Heart right ventricle (tissue), 16 donors: ENCODE measurements at regions not wholly inside any gene's neighbourhood (a gene's known extent, or its start where the extent isn't known, plus 50 kb on each side); places are given as distances from the start of the nearest gene placed in this dataset.

Source experiments
- ATAC-seq, 8 donors: fragments of 200-7000 bp; cut with Tn5 transposase; one replicate each; pipeline ENCODE4 v1.9.1; 2020; ENCODE audit warnings: mild to moderate bottlenecking in 8 of 8, moderate library complexity in 8 of 8, moderate number of reproducible peaks in 1 of 8
- DNase-seq, 2 donors: peaks; one replicate each; pipeline ENCODE4 v3.0.0-alpha.2; 2020
- H3K27ac ChIP-seq, 10 donors: fragments of 200-600 bp; sonication (generic) in 2 of 10; one replicate each; pipeline versions ENCODE4 v1.5.0 to v1.8.0; 2020 to 2022; ENCODE audit warnings: mild to moderate bottlenecking in 3 of 10
- H3K27me3 ChIP-seq, 7 donors: fragments of 200-600 bp; one replicate each; pipeline ENCODE4 v1.8.0; 2021 to 2022; ENCODE audit warnings: mild to moderate bottlenecking in 2 of 7
- H3K36me3 ChIP-seq, 9 donors: fragments of 200-600 bp; sonication (generic) in 1 of 9; one replicate each; pipeline versions ENCODE4 v1.5.0 to v1.8.0; 2020 to 2022; ENCODE audit warnings: mild to moderate bottlenecking in 2 of 9
- H3K4me1 ChIP-seq, 9 donors: fragments of 200-600 bp; sonication (generic) in 1 of 9; one replicate each; pipeline versions ENCODE4 v1.5.0 to v1.8.0; 2020 to 2022; ENCODE audit warnings: mild to moderate bottlenecking in 4 of 9
- H3K4me3 ChIP-seq, 10 donors: fragments of 200-600 bp; sonication (generic) in 2 of 10; one replicate each; pipeline versions ENCODE4 v1.5.0 to v1.8.0; 2020 to 2022; ENCODE audit warnings: mild to moderate bottlenecking in 7 of 10, moderate library complexity in 2 of 10
- H3K9me3 ChIP-seq, 11 donors: fragments of 200-600 bp in 10 of 11; sonication (generic) in 2 of 11; one replicate each; pipeline versions ENCODE4 v1.5.0 to v1.8.0; 2013 to 2022; ENCODE audit warnings: mild to moderate bottlenecking in 2 of 11, control low read depth in 1 of 11, moderate library complexity in 1 of 11
- CTCF ChIP-seq, 9 donors: fragments of 200-600 bp; sonication (generic) in 2 of 9; IDR thresholded peaks; one replicate each; pipeline versions ENCODE4 v1.5.0 to v1.8.0; 2021 to 2022; ENCODE audit warnings: antibody characterized with exemption in 9 of 9, mild to moderate bottlenecking in 5 of 9, moderate library complexity in 1 of 9
- WGBS, 2 donors: extraction: QIAGEN DNeasy Blood & Tissue Kit; methylation state at CpG; one replicate each; pipeline ENCODE4 v1.1.7; 2013; ENCODE audit warnings: inconsistent platforms in 1 of 2; 5-methylcytosine and 5-hydroxymethylcytosine counted together
- intact Hi-C, 10 donors: fragments of 100-400 bp; cut with DNase I; formaldehyde crosslinking; loops; one replicate each; pipeline versions ENCODE4 v1.11.1 to v1.14.2; 2022
- donor health status: Arrhythmogenic right ventricular cardiomyopathy.
- donor health status: ischemic (EF 13 %, LVEDD 7.1; RV severe dilation, severe dysfunction).
- donor health status: healthy with polysubstance abuse.
- donor health status: DM: no; HTN: yes; CAD: no.
- donor health status: DM: no; HTN: no; CAD: no.
- donor health status: ischemic (EF 25% LVEDD 6.9; RV normal size, moderate dysfunction).
- donor health status: ischemic (EF 25% LVEDD 5.7; RV mildly dilated, moderate dysfunction).
- donor health status: healthy.
- donor health status: DM: yes; HTN: yes; CAD: no.
- donor health status: Ischemic cardiomyopathy.
- donor health status: ischemic (EF 35%, LVEDD 5.7; RV mildly dilated, moderate dysfunction).
- donor health status: nonischemic (EF 11% LVEDD 7.7; RV severe dilation, severe dysfunction).
- donor health status: DM: yes; HTN: yes; CAD: no.
- donor health status: PGD.
- donor health status: ischemic (EF 29% LVEDD 5.4; RV normal size, mild dysfunction).
- donor health status: nonischemic (EF 23%, LVEDD 6.1; RV moderate dilation, normal function).

- Histone ChIP-seq H3K27ac (no peak overlapping the region), H3K36me3 (no peaks in the 10 kb centered on the region), H3K4me3 (no peak overlapping the region), H3K9me3 (no peaks in the 10 kb centered on the region), H3K4me1 (no peaks in the 10 kb centered on the region), H3K27me3 (no peaks in the 10 kb centered on the region)
- no peak for TF ChIP-seq CTCF (IDR thresholded peaks at IDR 0.05)
- DNase-seq (no peak), ATAC-seq (no peak)
- intact Hi-C loops: no loop called here
Measured at GRCh38 chr2:147473075-147473474, 371.8 kb upstream of the ACVR2A start.

DNA sequence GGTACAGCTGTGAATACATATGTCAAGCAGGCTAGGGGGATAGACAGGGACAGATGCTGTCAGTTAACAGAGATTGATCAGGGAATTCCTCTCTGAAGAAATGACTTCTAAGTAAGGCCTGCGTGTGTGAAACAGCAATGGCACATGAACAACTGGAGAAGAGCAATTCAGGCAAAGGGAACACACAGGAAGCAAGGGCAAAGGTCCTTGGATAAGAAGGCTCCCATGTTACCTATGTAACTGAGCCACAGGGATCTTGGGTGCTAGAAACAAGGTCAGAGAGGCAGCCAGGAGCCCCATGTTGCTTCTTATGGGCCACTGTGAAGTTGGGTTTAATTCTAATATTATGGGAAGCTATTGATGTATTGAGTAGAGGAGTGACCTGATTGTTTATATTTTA, 373.7 kb upstream of the ACVR2A start:
- TF ChIP-seq CTCF (IDR thresholded peaks at IDR 0.05): no peak
- intact Hi-C loops: no loop called here
- H3K4me1 ChIP-seq: no peaks in the 10 kb centered on the region
- no peaks in the 10 kb centered on the region for H3K36me3 ChIP-seq
- 93 to 97% methylated on average over 1 of the region's 1 CpG for WGBS, 2 donors
- H3K4me3 ChIP-seq: no peak overlapping the region
- no peak for ATAC-seq
- H3K27me3 ChIP-seq: no peaks in the 10 kb centered on the region
- H3K9me3 ChIP-seq: no peaks in the 10 kb centered on the region
- no peak overlapping the region for H3K27ac ChIP-seq
- DNase-seq: no peak

DNA sequence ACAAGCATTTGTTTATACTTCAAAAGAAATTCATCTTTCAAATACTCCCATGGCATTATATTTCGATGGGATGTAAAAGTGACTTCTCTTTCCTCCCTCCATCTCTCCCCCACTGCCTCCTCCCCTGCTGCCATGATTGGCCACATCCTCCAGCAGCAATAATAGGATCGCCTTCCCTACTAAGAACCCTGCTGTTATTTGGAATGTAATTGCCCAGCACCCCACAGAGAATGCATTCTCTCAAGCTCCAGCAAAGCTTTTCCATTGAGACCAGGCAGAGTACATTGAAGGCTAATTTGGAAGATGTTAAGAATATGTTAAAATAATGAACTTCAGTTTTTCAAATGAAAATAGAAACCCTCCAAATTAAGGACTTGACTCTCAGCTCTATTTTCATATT, 375.4 kb upstream of the ACVR2A start:
- WGBS, 2 donors: 39 to 57% methylated on average over 2 of the region's 2 CpGs

DNA sequence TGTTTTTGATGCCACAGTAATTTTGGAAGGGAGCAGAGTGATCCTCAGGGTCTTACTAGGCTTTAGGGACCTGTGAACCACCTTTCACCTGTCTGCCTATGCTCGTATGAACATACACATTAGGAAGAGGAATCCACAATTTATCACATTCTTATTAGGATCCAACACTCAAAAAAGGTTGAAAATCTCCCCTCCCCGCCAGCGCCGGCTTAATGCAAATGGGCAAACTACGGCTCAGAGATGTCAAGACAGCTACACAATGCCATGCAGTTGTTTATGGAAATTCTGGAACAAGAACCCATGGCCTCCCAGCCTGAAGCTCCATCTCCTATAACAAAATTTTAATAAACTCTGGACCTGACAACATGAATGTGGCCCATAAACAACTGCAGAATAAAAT, 375.9 kb upstream of the ACVR2A start:
- H3K4me3 ChIP-seq: no peak overlapping the region
- no peaks in the 10 kb centered on the region for H3K9me3 ChIP-seq
- ATAC-seq: no peak
- TF ChIP-seq CTCF (IDR thresholded peaks at IDR 0.05): no peak
- H3K27me3 ChIP-seq: no peaks in the 10 kb centered on the region
- no peak for DNase-seq
- 65 to 78% methylated on average over 5 of the region's 5 CpGs for WGBS, 2 donors
- no peaks in the 10 kb centered on the region for H3K4me1 ChIP-seq
- H3K36me3 ChIP-seq: no peaks in the 10 kb centered on the region
- H3K27ac ChIP-seq: no peak overlapping the region
- intact Hi-C loops: no loop called here

More for the DNA sequence above, 375.4 kb upstream of the ACVR2A start:
- DNase-seq (no peak), ATAC-seq (no peak)
- no peak for TF ChIP-seq CTCF (IDR thresholded peaks at IDR 0.05)
- Histone ChIP-seq H3K27ac (no peak overlapping the region), H3K9me3 (no peaks in the 10 kb centered on the region), H3K36me3 (no peaks in the 10 kb centered on the region), H3K4me1 (no peaks in the 10 kb centered on the region), H3K4me3 (no peak overlapping the region), H3K27me3 (no peaks in the 10 kb centered on the region)
- intact Hi-C loops: no loop called here

DNA sequence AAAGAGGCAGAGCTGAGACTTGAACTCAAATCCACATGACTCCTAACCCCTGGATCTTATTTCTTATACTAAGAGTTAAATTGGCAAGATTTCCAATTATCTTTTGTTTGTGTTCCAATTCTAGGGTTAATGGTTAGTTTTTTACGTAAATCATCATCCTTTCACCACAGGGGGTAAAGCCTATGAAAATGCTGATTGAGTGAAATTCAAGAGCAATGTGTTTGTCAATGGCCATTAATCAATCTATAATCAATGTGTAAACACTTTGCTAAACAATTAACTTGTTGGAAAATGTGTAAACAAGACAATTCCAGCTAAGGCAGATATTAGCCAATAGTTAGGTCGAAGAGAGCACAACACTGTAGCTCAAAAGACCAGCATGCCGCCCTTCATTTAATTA, 376.5 kb upstream of the ACVR2A start:
- intact Hi-C loops: no loop called here
- 86 to 87% methylated on average over 3 of the region's 3 CpGs for WGBS, 2 donors
- Histone ChIP-seq H3K27me3 (no peaks in the 10 kb centered on the region), H3K36me3 (no peaks in the 10 kb centered on the region), H3K4me1 (no peaks in the 10 kb centered on the region), H3K9me3 (no peaks in the 10 kb centered on the region), H3K4me3 (no peak overlapping the region), H3K27ac (no peak overlapping the region)
- TF ChIP-seq CTCF (IDR thresholded peaks at IDR 0.05): no peak
- DNase-seq (no peak), ATAC-seq (no peak)
